ENCODE measurements at regions not wholly inside any gene's neighbourhood (a gene's known extent, or its start where the extent isn't known, plus 50 kb on each side); places are given as distances from the start of the nearest gene placed in this dataset.

- Histone ChIP-seq H3K18ac (ENCODE audit: low read length) (no peak overlapping the region), H3K9ac (ENCODE audit: low read length) (no peak overlapping the region), H4K8ac (ENCODE audit: low read depth, low read length) (no peak overlapping the region), H4K91ac (ENCODE audit: low read depth, low read length) (no peak overlapping the region), H3K9me3 (ENCODE audit: insufficient read depth, low read depth, low read length) (no peaks in the 10 kb centered on the region), H2AFZ (ENCODE audit: insufficient read depth, low read length, poor library complexity) (no peak overlapping the region), H3K4me2 (ENCODE audit: low read length) (no peak overlapping the region), H2AK5ac (ENCODE audit: low read length) (no peak overlapping the region), H3K36me3 (ENCODE audit: control insufficient read depth in 1 of 2, insufficient read depth in 2 of 2, low read length in 2 of 2) (no peaks in the 10 kb centered on the region), H3K27ac (ENCODE audit: low read depth, low read length) (no peak overlapping the region), H2BK5ac (ENCODE audit: low read depth, low read length, poor library complexity) (no peak overlapping the region), H3K4me3 (ENCODE audit: low read depth, low read length) (no peak overlapping the region), H2BK12ac (ENCODE audit: low read length) (no peak overlapping the region), H3K4me1 (ENCODE audit: control insufficient read depth in 1 of 2, insufficient read depth in 2 of 2, low read length in 2 of 2) (no peaks in the 10 kb centered on the region), H3K23ac (ENCODE audit: low read length) (no peak overlapping the region), H4K12ac (ENCODE audit: low read depth, low read length) (no peak overlapping the region), H3K14ac (ENCODE audit: low read length) (no peak overlapping the region), H3K4ac (ENCODE audit: low read depth, low read length) (no peak overlapping the region), H3K79me2 (ENCODE audit: control insufficient read depth, insufficient read depth, low read length, poor library complexity) (no peaks in the 10 kb centered on the region), H3K27me3 (ENCODE audit: insufficient read depth, low read length) (no peaks in the 10 kb centered on the region), H2BK120ac (ENCODE audit: insufficient read depth, low read length, poor library complexity) (no peak overlapping the region), H3K79me1 (ENCODE audit: low read length) (no peaks in the 10 kb centered on the region)
- DNase-seq = no peak
- no CpG with 5 or more reads among the region's 1 CpG for WGBS (ENCODE audit: extremely low coverage, insufficient coverage, insufficient read length)
Observed at GRCh38 chr7:26476271-26476670, 184.6 kb downstream of the SNX10 start.

GRCh38 chr7:26477381-26477990, 185.8 kb downstream of the SNX10 start:
- H3K4me2 ChIP-seq (ENCODE audit: low read length) = no peak overlapping the region
- no peak overlapping the region for H4K12ac ChIP-seq (ENCODE audit: low read depth, low read length)
- H3K79me1 ChIP-seq (ENCODE audit: low read length) = no peaks in the 10 kb centered on the region
- H3K4me3 ChIP-seq (ENCODE audit: low read depth, low read length) = no peak overlapping the region
- H2BK5ac ChIP-seq (ENCODE audit: low read depth, low read length, poor library complexity) = no peak overlapping the region
- H2BK12ac ChIP-seq (ENCODE audit: low read length) = no peak overlapping the region
- H3K9me3 ChIP-seq (ENCODE audit: insufficient read depth, low read depth, low read length) = no peaks in the 10 kb centered on the region
- no CpG with 5 or more reads among the region's 4 CpGs for WGBS (ENCODE audit: extremely low coverage, insufficient coverage, insufficient read length)
- no peak overlapping the region for H3K14ac ChIP-seq (ENCODE audit: low read length)
- no peak overlapping the region for H2AK5ac ChIP-seq (ENCODE audit: low read length)
- no peak overlapping the region for H3K23ac ChIP-seq (ENCODE audit: low read length)
- no peak for DNase-seq
- no peak overlapping the region for H3K9ac ChIP-seq (ENCODE audit: low read length)
- H3K79me2 ChIP-seq (ENCODE audit: control insufficient read depth, insufficient read depth, low read length, poor library complexity) = no peaks in the 10 kb centered on the region
- no peaks in the 10 kb centered on the region for H3K36me3 ChIP-seq (ENCODE audit: control insufficient read depth in 1 of 2, insufficient read depth in 2 of 2, low read length in 2 of 2)
- H3K4ac ChIP-seq (ENCODE audit: low read depth, low read length) = no peak overlapping the region
- H4K8ac ChIP-seq (ENCODE audit: low read depth, low read length) = no peak overlapping the region
- no peak overlapping the region for H2BK120ac ChIP-seq (ENCODE audit: insufficient read depth, low read length, poor library complexity)
- no peaks in the 10 kb centered on the region for H3K4me1 ChIP-seq (ENCODE audit: control insufficient read depth in 1 of 2, insufficient read depth in 2 of 2, low read length in 2 of 2)
- H2AFZ ChIP-seq (ENCODE audit: insufficient read depth, low read length, poor library complexity) = no peak overlapping the region
- H3K18ac ChIP-seq (ENCODE audit: low read length) = no peak overlapping the region
- no peak overlapping the region for H3K27ac ChIP-seq (ENCODE audit: low read depth, low read length)
- no peak overlapping the region for H4K91ac ChIP-seq (ENCODE audit: low read depth, low read length)
- H3K27me3 ChIP-seq (ENCODE audit: insufficient read depth, low read length) = no peaks in the 10 kb centered on the region

GRCh38 chr7:26478550-26478949, 186.9 kb downstream of the SNX10 start:
- no peaks in the 10 kb centered on the region for H3K79me2 ChIP-seq (ENCODE audit: control insufficient read depth, insufficient read depth, low read length, poor library complexity)
- H3K27me3 ChIP-seq (ENCODE audit: insufficient read depth, low read length) = no peaks in the 10 kb centered on the region
- H3K4me3 ChIP-seq (ENCODE audit: low read depth, low read length) = no peak overlapping the region
- no peak overlapping the region for H3K18ac ChIP-seq (ENCODE audit: low read length)
- no peak overlapping the region for H4K12ac ChIP-seq (ENCODE audit: low read depth, low read length)
- H3K9me3 ChIP-seq (ENCODE audit: insufficient read depth, low read depth, low read length) = no peaks in the 10 kb centered on the region
- no peak overlapping the region for H2AK5ac ChIP-seq (ENCODE audit: low read length)
- H3K14ac ChIP-seq (ENCODE audit: low read length) = no peak overlapping the region
- H3K4me2 ChIP-seq (ENCODE audit: low read length) = no peak overlapping the region
- no peak overlapping the region for H2BK5ac ChIP-seq (ENCODE audit: low read depth, low read length, poor library complexity)
- H3K23ac ChIP-seq (ENCODE audit: low read length) = no peak overlapping the region
- no peak overlapping the region for H2BK120ac ChIP-seq (ENCODE audit: insufficient read depth, low read length, poor library complexity)
- no peak for DNase-seq
- H3K9ac ChIP-seq (ENCODE audit: low read length) = no peak overlapping the region
- H4K8ac ChIP-seq (ENCODE audit: low read depth, low read length) = no peak overlapping the region
- no peak overlapping the region for H2BK12ac ChIP-seq (ENCODE audit: low read length)
- no peak overlapping the region for H3K27ac ChIP-seq (ENCODE audit: low read depth, low read length)
- H3K4me1 ChIP-seq (ENCODE audit: control insufficient read depth in 1 of 2, insufficient read depth in 2 of 2, low read length in 2 of 2) = no peaks in the 10 kb centered on the region
- H3K79me1 ChIP-seq (ENCODE audit: low read length) = no peaks in the 10 kb centered on the region
- no peak overlapping the region for H2AFZ ChIP-seq (ENCODE audit: insufficient read depth, low read length, poor library complexity)
- no peak overlapping the region for H4K91ac ChIP-seq (ENCODE audit: low read depth, low read length)
- H3K4ac ChIP-seq (ENCODE audit: low read depth, low read length) = no peak overlapping the region
- WGBS (ENCODE audit: extremely low coverage, insufficient coverage, insufficient read length) = no CpG with 5 or more reads among the region's 4 CpGs
- no peaks in the 10 kb centered on the region for H3K36me3 ChIP-seq (ENCODE audit: control insufficient read depth in 1 of 2, insufficient read depth in 2 of 2, low read length in 2 of 2)

GRCh38 chr7:26479581-26479980, 187.9 kb downstream of the SNX10 start:
- no CpG with 5 or more reads among the region's 3 CpGs for WGBS (ENCODE audit: extremely low coverage, insufficient coverage, insufficient read length)

More at GRCh38 chr7:26479581-26479980, 187.9 kb downstream of the SNX10 start:
- H3K27me3 ChIP-seq (ENCODE audit: insufficient read depth, low read length) = no peaks in the 10 kb centered on the region
- no peak overlapping the region for H2AFZ ChIP-seq (ENCODE audit: insufficient read depth, low read length, poor library complexity)
- no peak overlapping the region for H3K9ac ChIP-seq (ENCODE audit: low read length)
- no peak overlapping the region for H3K4me3 ChIP-seq (ENCODE audit: low read depth, low read length)
- no peaks in the 10 kb centered on the region for H3K4me1 ChIP-seq (ENCODE audit: control insufficient read depth in 1 of 2, insufficient read depth in 2 of 2, low read length in 2 of 2)
- H3K36me3 ChIP-seq (ENCODE audit: control insufficient read depth in 1 of 2, insufficient read depth in 2 of 2, low read length in 2 of 2) = no peaks in the 10 kb centered on the region
- H3K18ac ChIP-seq (ENCODE audit: low read length) = no peak overlapping the region
- H3K4me2 ChIP-seq (ENCODE audit: low read length) = no peak overlapping the region
- no peak for DNase-seq
- no peak overlapping the region for H4K91ac ChIP-seq (ENCODE audit: low read depth, low read length)
- no peak overlapping the region for H3K27ac ChIP-seq (ENCODE audit: low read depth, low read length)
- no peaks in the 10 kb centered on the region for H3K9me3 ChIP-seq (ENCODE audit: insufficient read depth, low read depth, low read length)
- H3K79me1 ChIP-seq (ENCODE audit: low read length) = no peaks in the 10 kb centered on the region
- no peak overlapping the region for H3K14ac ChIP-seq (ENCODE audit: low read length)
- H4K8ac ChIP-seq (ENCODE audit: low read depth, low read length) = no peak overlapping the region
- no peak overlapping the region for H2BK120ac ChIP-seq (ENCODE audit: insufficient read depth, low read length, poor library complexity)
- H3K4ac ChIP-seq (ENCODE audit: low read depth, low read length) = no peak overlapping the region
- no peak overlapping the region for H3K23ac ChIP-seq (ENCODE audit: low read length)
- no peaks in the 10 kb centered on the region for H3K79me2 ChIP-seq (ENCODE audit: control insufficient read depth, insufficient read depth, low read length, poor library complexity)
- H2BK5ac ChIP-seq (ENCODE audit: low read depth, low read length, poor library complexity) = no peak overlapping the region
- H2BK12ac ChIP-seq (ENCODE audit: low read length) = no peak overlapping the region
- H4K12ac ChIP-seq (ENCODE audit: low read depth, low read length) = no peak overlapping the region
- H2AK5ac ChIP-seq (ENCODE audit: low read length) = no peak overlapping the region

Measured in trophoblast cell (in vitro differentiated cells and primary cell).